Activated CD4-positive, alpha-beta T cell treated with anti-CD3 and anti-CD28 coated beads, Interleukin-2, Interleukin-4, amounts not matched to agents 100 ng/mL and 50 ng/mL, durations not matched to agents 16 hours and 8 hours (primary cell): ENCODE measurements at regions not wholly inside any gene's neighbourhood (a gene's known extent, or its start where the extent isn't known, plus 50 kb on each side); places are given as distances from the start of the nearest gene placed in this dataset.
"Not testable (repeated sequence)": the region's sequence is repeated elsewhere in the genome, so short reads cannot be mapped to it uniquely, and the experiment has no call there.

Source experiments
- DNase-seq: peaks from one replicate; pipeline ENCODE4 v3.0.0-alpha.2; 2020; ENCODE audit warnings: low spot score

GRCh38 chr22:48729499-48730171 lies 1098.0 kb downstream of the BRD1 start:
- no peak for DNase-seq

- no peak for DNase-seq
Observed at GRCh38 chr22:48727454-48728058, 1100.1 kb downstream of the BRD1 start.

GRCh38 chr22:48724899-48725298 lies 1102.8 kb downstream of the BRD1 start:
- DNase-seq, result no peak

- DNase-seq, result no peak
Observed at GRCh38 chr22:48722661-48723060, 1105.0 kb downstream of the BRD1 start.

- DNase-seq, result no peak
Observed at GRCh38 chr22:48721395-48721669, 1106.3 kb downstream of the BRD1 start.

GRCh38 chr22:48720662-48721394 lies 1106.8 kb downstream of the BRD1 start:
- DNase-seq, result no peak

- no peak for DNase-seq
Observed at GRCh38 chr22:48719978-48720661, 1107.6 kb downstream of the BRD1 start.

- no peak for DNase-seq
Observed at GRCh38 chr22:48718818-48719500, 1108.7 kb downstream of the BRD1 start.

GRCh38 chr22:48717883-48718817 lies 1109.5 kb downstream of the BRD1 start:
- DNase-seq, result no peak

- no peak for DNase-seq
Observed at GRCh38 chr22:48717076-48717810, 1110.4 kb downstream of the BRD1 start.

GRCh38 chr22:48716154-48716553 lies 1111.5 kb downstream of the BRD1 start:
- DNase-seq, result not testable (repeated sequence)

- no peak for DNase-seq
Observed at GRCh38 chr22:48715511-48715910, 1112.2 kb downstream of the BRD1 start.

- DNase-seq, result no peak
Observed at GRCh38 chr22:48714231-48714630, 1113.4 kb downstream of the BRD1 start.

- no peak for DNase-seq
Observed at GRCh38 chr22:48713272-48714205, 1114.1 kb downstream of the BRD1 start.

GRCh38 chr22:48712558-48713271 lies 1115.0 kb downstream of the BRD1 start:
- DNase-seq, result no peak

GRCh38 chr22:48711669-48712068 lies 1116.0 kb downstream of the BRD1 start:
- DNase-seq, result no peak

- DNase-seq, result no peak
Observed at GRCh38 chr22:48711031-48711431, 1116.6 kb downstream of the BRD1 start.

GRCh38 chr22:48710410-48710809 lies 1117.3 kb downstream of the BRD1 start:
- no peak for DNase-seq

- no peak for DNase-seq
Observed at GRCh38 chr22:48709976-48710375, 1117.7 kb downstream of the BRD1 start.
